HL-60 (cell line): ENCODE measurements at regions not wholly inside any gene's neighbourhood (a gene's known extent, or its start where the extent isn't known, plus 50 kb on each side); places are given as distances from the start of the nearest gene placed in this dataset.

Experiments used
- DNase-seq, 2 experiments: peaks; one replicate each; pipeline ENCODE4 v3.0.0-alpha.2; 2010 to 2020; ENCODE audit warnings: low read depth in 1 of 2, low spot score in 1 of 2
- H3K27ac ChIP-seq: fragments of 250-450 bp; sonication (Bioruptor Pico); replicated peaks from 2 replicates; pipeline ENCODE4 v1.5.1; 2020; ENCODE audit warnings: mild to moderate bottlenecking, moderate library complexity
- H3K27me3 ChIP-seq: fragments of 250-450 bp; sonication (Bioruptor Pico); 2 replicates; pipeline ENCODE4 v1.5.1; 2021; ENCODE audit warnings: mild to moderate bottlenecking, moderate library complexity; ENCODE audit not compliant: insufficient read depth, poor library complexity, severe bottlenecking
- H3K4me3 ChIP-seq: replicated peaks from 2 replicates; pipeline ENCODE4 v1.5.1; 2011; ENCODE audit warnings: mild to moderate bottlenecking, control low read depth, low read length; ENCODE audit not compliant: insufficient read depth
- GABPA ChIP-seq: IDR thresholded peaks from 2 replicates; pipeline ENCODE4 v1.6.1; 2012; ENCODE audit warnings: low read depth
- POLR2AphosphoS5 ChIP-seq: IDR thresholded peaks from 2 replicates; pipeline ENCODE4 v1.6.1; 2012; ENCODE audit warnings: low read depth
- SPI1 ChIP-seq: IDR thresholded peaks from 2 replicates; pipeline ENCODE4 v1.6.1; 2012; ENCODE audit warnings: low read depth, mild to moderate bottlenecking, borderline replicate concordance
- TF ChIP-seq, protein P1 (sequence below): IDR thresholded peaks from one replicate; pipeline ENCODE4 v1.5.1; 2011; ENCODE audit warnings: low read length, control low read depth, inconsistent platforms; ENCODE audit not compliant: insufficient read depth
- TF ChIP-seq, protein P2 (sequence below): IDR thresholded peaks from 2 replicates; pipeline ENCODE4 v1.6.1; 2012; ENCODE audit warnings: low read depth; ENCODE audit not compliant: insufficient replicate concordance

DNA sequence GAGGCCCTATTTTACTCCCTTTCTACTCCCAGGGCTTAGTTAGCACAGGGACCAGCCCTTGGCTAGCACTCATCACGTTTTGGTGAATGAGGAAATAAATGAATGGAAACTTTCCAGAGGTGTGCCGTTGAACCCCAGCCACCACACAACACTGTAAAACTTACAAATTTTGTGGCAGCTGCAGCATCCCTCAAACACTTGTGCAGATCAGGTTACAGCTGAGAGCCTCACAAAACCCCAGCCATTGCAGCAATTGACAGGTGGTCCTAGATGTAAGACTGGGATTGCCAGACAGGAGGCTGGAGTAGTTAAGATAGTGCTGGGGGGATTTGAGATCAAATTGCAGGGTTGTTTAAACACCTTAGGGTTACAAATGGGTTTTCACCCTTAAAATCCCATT lies 482.2 kb upstream of the KIF2A start:
- no peak for DNase-seq
- Histone ChIP-seq H3K27ac (no peak overlapping the region), H3K4me3 (no peak overlapping the region), H3K27me3 (no peaks in the 10 kb centered on the region)
- no peak for TF ChIP-seq SPI1

DNA sequence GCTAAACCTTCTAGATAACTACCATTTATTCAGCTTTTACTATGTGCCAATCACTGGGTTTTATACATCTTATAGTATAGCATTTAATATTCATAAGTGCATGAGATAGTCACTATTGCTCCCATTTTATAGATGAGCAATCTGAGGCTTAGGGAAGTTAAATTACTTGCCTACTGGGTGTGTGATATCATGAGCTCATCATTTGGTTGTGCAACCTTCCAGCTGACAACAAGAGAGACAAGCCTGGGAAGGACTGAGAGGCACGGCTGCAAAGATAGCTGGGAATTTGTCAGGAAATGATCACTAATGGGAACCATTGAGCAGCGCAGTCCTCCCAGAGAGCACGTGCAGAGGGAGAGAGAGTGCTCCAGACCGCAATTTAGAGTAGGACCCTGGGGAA lies 481.6 kb upstream of the KIF2A start:
- Histone ChIP-seq H3K4me3 (no peak overlapping the region), H3K27me3 (no peaks in the 10 kb centered on the region), H3K27ac (no peak overlapping the region)
- no peak for TF ChIP-seq SPI1
- TF ChIP-seq, protein P1, sequence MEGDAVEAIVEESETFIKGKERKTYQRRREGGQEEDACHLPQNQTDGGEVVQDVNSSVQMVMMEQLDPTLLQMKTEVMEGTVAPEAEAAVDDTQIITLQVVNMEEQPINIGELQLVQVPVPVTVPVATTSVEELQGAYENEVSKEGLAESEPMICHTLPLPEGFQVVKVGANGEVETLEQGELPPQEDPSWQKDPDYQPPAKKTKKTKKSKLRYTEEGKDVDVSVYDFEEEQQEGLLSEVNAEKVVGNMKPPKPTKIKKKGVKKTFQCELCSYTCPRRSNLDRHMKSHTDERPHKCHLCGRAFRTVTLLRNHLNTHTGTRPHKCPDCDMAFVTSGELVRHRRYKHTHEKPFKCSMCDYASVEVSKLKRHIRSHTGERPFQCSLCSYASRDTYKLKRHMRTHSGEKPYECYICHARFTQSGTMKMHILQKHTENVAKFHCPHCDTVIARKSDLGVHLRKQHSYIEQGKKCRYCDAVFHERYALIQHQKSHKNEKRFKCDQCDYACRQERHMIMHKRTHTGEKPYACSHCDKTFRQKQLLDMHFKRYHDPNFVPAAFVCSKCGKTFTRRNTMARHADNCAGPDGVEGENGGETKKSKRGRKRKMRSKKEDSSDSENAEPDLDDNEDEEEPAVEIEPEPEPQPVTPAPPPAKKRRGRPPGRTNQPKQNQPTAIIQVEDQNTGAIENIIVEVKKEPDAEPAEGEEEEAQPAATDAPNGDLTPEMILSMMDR = no peak
- no peak for TF ChIP-seq POLR2AphosphoS5
- no peak for TF ChIP-seq GABPA
- TF ChIP-seq, protein P2, sequence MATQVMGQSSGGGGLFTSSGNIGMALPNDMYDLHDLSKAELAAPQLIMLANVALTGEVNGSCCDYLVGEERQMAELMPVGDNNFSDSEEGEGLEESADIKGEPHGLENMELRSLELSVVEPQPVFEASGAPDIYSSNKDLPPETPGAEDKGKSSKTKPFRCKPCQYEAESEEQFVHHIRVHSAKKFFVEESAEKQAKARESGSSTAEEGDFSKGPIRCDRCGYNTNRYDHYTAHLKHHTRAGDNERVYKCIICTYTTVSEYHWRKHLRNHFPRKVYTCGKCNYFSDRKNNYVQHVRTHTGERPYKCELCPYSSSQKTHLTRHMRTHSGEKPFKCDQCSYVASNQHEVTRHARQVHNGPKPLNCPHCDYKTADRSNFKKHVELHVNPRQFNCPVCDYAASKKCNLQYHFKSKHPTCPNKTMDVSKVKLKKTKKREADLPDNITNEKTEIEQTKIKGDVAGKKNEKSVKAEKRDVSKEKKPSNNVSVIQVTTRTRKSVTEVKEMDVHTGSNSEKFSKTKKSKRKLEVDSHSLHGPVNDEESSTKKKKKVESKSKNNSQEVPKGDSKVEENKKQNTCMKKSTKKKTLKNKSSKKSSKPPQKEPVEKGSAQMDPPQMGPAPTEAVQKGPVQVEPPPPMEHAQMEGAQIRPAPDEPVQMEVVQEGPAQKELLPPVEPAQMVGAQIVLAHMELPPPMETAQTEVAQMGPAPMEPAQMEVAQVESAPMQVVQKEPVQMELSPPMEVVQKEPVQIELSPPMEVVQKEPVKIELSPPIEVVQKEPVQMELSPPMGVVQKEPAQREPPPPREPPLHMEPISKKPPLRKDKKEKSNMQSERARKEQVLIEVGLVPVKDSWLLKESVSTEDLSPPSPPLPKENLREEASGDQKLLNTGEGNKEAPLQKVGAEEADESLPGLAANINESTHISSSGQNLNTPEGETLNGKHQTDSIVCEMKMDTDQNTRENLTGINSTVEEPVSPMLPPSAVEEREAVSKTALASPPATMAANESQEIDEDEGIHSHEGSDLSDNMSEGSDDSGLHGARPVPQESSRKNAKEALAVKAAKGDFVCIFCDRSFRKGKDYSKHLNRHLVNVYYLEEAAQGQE = no peak
- no peak for DNase-seq

DNA sequence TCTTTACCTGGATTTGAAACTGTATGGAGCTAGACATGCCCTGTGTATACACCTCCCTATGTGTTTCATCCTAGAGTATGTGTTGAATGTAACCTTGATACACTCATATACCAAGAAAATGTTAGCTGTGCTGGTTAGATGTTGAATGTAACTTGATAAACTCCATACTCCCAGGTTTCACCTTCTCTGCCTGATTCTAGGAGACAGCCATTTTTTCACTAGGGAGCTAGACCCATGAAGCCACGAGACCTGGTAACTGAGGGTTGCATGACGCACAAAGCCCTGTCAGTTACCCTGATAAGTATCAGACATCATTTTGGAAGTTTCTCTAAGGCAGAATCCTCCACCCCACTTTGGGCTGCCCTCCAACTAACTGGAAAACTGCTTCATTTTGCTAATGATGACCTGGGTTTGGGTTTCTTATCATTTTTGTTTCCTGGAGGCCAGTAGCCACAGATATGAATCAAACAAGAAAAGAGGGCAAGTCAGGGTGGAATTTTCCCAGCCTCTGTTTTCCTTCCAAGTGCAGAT lies 478.5 kb upstream of the KIF2A start:
- H3K4me3 ChIP-seq = no peak overlapping the region
- H3K27me3 ChIP-seq = no peaks in the 10 kb centered on the region
- no peak overlapping the region for H3K27ac ChIP-seq
- TF ChIP-seq SPI1 = no peak
- TF ChIP-seq, protein P2 = no peak
- no peak for TF ChIP-seq GABPA
- TF ChIP-seq POLR2AphosphoS5 = no peak
- TF ChIP-seq, protein P1 = no peak
- no peak for DNase-seq

DNA sequence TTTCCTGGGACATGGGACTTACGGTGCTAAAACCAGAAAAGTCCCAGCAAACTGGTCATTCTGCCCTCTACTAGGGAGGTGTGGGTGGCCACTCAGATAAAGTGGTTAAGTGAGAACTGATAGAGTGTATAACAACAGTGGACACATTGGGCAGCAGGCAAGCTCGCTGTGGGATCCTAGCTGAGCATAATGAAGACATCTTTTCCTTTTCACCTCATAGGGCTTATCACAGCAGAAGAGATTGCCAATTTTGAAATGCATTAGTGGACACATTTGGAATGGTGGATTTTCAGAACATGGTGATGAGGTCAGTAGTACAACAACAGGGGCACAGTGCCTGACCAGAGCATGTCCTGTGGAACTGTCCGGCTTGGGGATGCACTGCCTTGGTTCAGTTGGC lies 477.1 kb upstream of the KIF2A start:
- Histone ChIP-seq H3K4me3 (no peak overlapping the region), H3K27me3 (no peaks in the 10 kb centered on the region), H3K27ac (no peak overlapping the region)
- no peak for TF ChIP-seq POLR2AphosphoS5
- no peak for DNase-seq

DNA sequence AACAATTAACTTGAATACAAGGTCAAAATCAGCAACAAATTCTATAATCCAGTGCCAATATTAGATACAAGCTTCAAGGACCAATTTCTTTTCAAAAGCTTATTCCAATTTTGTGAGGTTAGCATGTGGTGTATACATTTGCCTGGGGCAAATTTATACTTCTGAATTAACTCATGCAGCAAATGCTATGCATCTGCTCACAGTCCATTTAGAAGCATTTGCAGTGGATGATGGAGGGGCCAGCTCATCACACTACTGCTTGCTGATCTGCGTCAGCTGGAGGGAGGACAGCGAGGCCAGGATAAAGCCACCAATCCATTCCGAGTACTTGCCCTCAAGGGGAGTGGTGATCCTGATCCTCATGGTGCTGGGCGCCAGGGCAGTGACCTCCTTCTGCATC lies 474.3 kb upstream of the KIF2A start:
- no peak for DNase-seq
- no peaks in the 10 kb centered on the region for H3K27me3 ChIP-seq
- no peak overlapping the region for H3K4me3 ChIP-seq
- TF ChIP-seq GABPA = no peak
- TF ChIP-seq POLR2AphosphoS5 = no peak
- TF ChIP-seq, protein P1 = no peak
- TF ChIP-seq, protein P2 = no peak
- TF ChIP-seq SPI1 = no peak
- no peak overlapping the region for H3K27ac ChIP-seq
